Neural cell (in vitro differentiated cells): ENCODE measurements at regions not wholly inside any gene's neighbourhood (a gene's known extent, or its start where the extent isn't known, plus 50 kb on each side); places are given as distances from the start of the nearest gene placed in this dataset.

Experiments used
- H2AFZ ChIP-seq: fragments of 200-600, 300-800 bp; sonication (generic), shearing (Covaris generic); 2 replicates; pipeline ENCODE4 v1.6.0; 2014; ENCODE audit warnings: low read depth, mild to moderate bottlenecking, antibody characterized with exemption, low read length, moderate library complexity
- H3F3A ChIP-seq: fragments of 200-600 bp; shearing (Covaris generic); 2 replicates; pipeline ENCODE4 v1.6.1; 2016; ENCODE audit warnings: mild to moderate bottlenecking, moderate library complexity, mixed read lengths, antibody characterized with exemption, low read length; ENCODE audit not compliant: insufficient read depth, poor library complexity, severe bottlenecking
- H3K27ac ChIP-seq: fragments of 200-600, 300-800 bp; sonication (generic), shearing (Covaris generic); 2 replicates; pipeline ENCODE4 v1.5.1; 2014; ENCODE audit warnings: mild to moderate bottlenecking, low read length, moderate library complexity
- H3K27me3 ChIP-seq: fragments of 300-800, 200-600 bp; sonication (generic), shearing (Covaris generic); 2 replicates; pipeline ENCODE4 v1.6.0; 2014; ENCODE audit warnings: mild to moderate bottlenecking, low read depth, low read length, moderate library complexity; ENCODE audit not compliant: insufficient read depth
- H3K36me3 ChIP-seq: fragments of 300-800, 200-600 bp; sonication (generic), shearing (Covaris generic); 2 replicates; pipeline ENCODE4 v1.5.1; 2014; ENCODE audit warnings: mild to moderate bottlenecking, antibody characterized with exemption, low read length, moderate library complexity; ENCODE audit not compliant: insufficient read depth
- H3K4me2 ChIP-seq: fragments of 300-800, 200-600 bp; sonication (generic), shearing (Covaris generic); 2 replicates; pipeline ENCODE4 v1.6.0; 2014; ENCODE audit warnings: mild to moderate bottlenecking, low read length
- H3K4me3 ChIP-seq: fragments of 300-800, 200-600 bp; sonication (generic), shearing (Covaris generic); 2 replicates; pipeline ENCODE4 v1.5.1; 2014; ENCODE audit warnings: mild to moderate bottlenecking, low read length, moderate library complexity
- H3K79me2 ChIP-seq: fragments of 200-600 bp; shearing (Covaris generic); replicated peaks from 2 replicates; pipeline ENCODE4 v1.6.0; 2014; ENCODE audit warnings: mild to moderate bottlenecking, low read length, moderate library complexity; ENCODE audit not compliant: insufficient read depth
- H3K9ac ChIP-seq: fragments of 300-800, 200-600 bp; sonication (generic), shearing (Covaris generic); 2 replicates; pipeline ENCODE4 v1.6.1; 2016; ENCODE audit warnings: mild to moderate bottlenecking, low read length, mixed read lengths
- H3K9me2 ChIP-seq: fragments of 200-600 bp; shearing (Covaris generic); 2 replicates; pipeline ENCODE4 v1.6.1; 2016; ENCODE audit warnings: mild to moderate bottlenecking, low read length, mixed read lengths; ENCODE audit not compliant: insufficient read depth
- H3K9me3 ChIP-seq: fragments of 200-600, 300-800 bp; sonication (generic), shearing (Covaris generic); 2 replicates; pipeline ENCODE4 v1.6.1; 2016; ENCODE audit warnings: mild to moderate bottlenecking, mixed run types, low read length, moderate library complexity, mixed read lengths
- H4K20me1 ChIP-seq: fragments of 200-600 bp; shearing (Covaris generic); 2 replicates; pipeline ENCODE4 v1.6.1; 2016; ENCODE audit warnings: mild to moderate bottlenecking, mixed run types; ENCODE audit not compliant: insufficient read depth
- EP300 ChIP-seq: fragments of 450-650 bp; conservative IDR thresholded peaks from 2 replicates; pipeline ENCODE4 v1.6.1; 2014; ENCODE audit warnings: antibody characterized with exemption, mild to moderate bottlenecking, moderate library complexity; ENCODE audit not compliant: poor library complexity, severe bottlenecking
- EZH2 ChIP-seq: fragments of 200-600, 300-800 bp; shearing (Covaris generic), sonication (generic); IDR thresholded peaks from 2 replicates; pipeline ENCODE4 v1.6.1; 2014; ENCODE audit warnings: antibody characterized with exemption, low read length, borderline replicate concordance, mild to moderate bottlenecking; ENCODE audit not compliant: insufficient read depth, poor library complexity, severe bottlenecking
- MXI1 ChIP-seq: fragments of 450-650 bp; conservative IDR thresholded peaks from 2 replicates; pipeline ENCODE4 v1.6.1; 2014; ENCODE audit warnings: antibody characterized with exemption, mild to moderate bottlenecking; ENCODE audit not compliant: poor library complexity, severe bottlenecking
- POLR2AphosphoS5 ChIP-seq: IDR thresholded peaks from 2 replicates; pipeline ENCODE4 v1.6.1; 2012
- RAD21 ChIP-seq: fragments of 450-650 bp; conservative IDR thresholded peaks from 2 replicates; pipeline ENCODE4 v1.6.1; 2014; ENCODE audit warnings: antibody characterized with exemption, mild to moderate bottlenecking, moderate library complexity
- SMC3 ChIP-seq: fragments of 450-650 bp; conservative IDR thresholded peaks from 2 replicates; pipeline ENCODE4 v1.6.1; 2014; ENCODE audit warnings: antibody characterized with exemption, mild to moderate bottlenecking, moderate library complexity; ENCODE audit not compliant: poor library complexity
- TAF1 ChIP-seq: IDR thresholded peaks from 2 replicates; pipeline ENCODE4 v1.6.1; 2012; ENCODE audit warnings: low read depth
- TF ChIP-seq, protein P1 (sequence below): IDR thresholded peaks from 2 replicates; pipeline ENCODE4 v1.6.1; 2012; ENCODE audit warnings: borderline replicate concordance
- TF ChIP-seq, protein P2 (sequence below): fragments of 450-650 bp; IDR thresholded peaks from 2 replicates; pipeline ENCODE4 v1.5.1; 2014; ENCODE audit warnings: antibody characterized with exemption, mild to moderate bottlenecking, moderate library complexity; ENCODE audit not compliant: poor library complexity, severe bottlenecking

DNA sequence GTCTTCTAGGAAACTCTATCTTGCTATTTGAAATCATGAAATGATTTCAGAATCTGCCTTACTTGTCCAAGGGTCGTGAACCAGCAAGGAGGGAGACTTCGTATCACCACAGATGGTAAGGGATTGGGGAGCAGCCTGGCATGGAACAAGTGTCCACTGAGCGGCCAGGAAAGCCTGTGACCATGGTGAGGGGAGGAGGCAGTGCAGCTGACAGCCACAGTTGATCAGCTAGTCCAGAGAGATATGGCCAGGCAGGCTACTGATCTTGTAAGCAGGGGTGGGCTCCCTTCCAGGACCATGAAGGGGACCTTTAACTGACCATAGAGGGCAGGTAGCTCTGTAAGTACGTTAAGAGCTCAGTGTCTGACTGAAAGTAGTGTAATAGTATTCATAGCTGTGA is 96.8 kb upstream of the TENT5A start:
- Histone ChIP-seq H3K9me2 (no peaks in the 10 kb centered on the region), H3K9ac (no peak overlapping the region), H3K79me2 (no peaks in the 10 kb centered on the region), H3K27ac (no peak overlapping the region), H3F3A (no peaks in the 10 kb centered on the region), H3K27me3 (no peaks in the 10 kb centered on the region), H2AFZ (no peak overlapping the region), H3K4me3 (no peak overlapping the region), H3K36me3 (no peaks in the 10 kb centered on the region), H3K9me3 (no peaks in the 10 kb centered on the region), H3K4me2 (no peak overlapping the region), H4K20me1 (no peaks in the 10 kb centered on the region)
- TF ChIP-seq RAD21 = no peak
- TF ChIP-seq SMC3 = no peak
- TF ChIP-seq, protein P1, sequence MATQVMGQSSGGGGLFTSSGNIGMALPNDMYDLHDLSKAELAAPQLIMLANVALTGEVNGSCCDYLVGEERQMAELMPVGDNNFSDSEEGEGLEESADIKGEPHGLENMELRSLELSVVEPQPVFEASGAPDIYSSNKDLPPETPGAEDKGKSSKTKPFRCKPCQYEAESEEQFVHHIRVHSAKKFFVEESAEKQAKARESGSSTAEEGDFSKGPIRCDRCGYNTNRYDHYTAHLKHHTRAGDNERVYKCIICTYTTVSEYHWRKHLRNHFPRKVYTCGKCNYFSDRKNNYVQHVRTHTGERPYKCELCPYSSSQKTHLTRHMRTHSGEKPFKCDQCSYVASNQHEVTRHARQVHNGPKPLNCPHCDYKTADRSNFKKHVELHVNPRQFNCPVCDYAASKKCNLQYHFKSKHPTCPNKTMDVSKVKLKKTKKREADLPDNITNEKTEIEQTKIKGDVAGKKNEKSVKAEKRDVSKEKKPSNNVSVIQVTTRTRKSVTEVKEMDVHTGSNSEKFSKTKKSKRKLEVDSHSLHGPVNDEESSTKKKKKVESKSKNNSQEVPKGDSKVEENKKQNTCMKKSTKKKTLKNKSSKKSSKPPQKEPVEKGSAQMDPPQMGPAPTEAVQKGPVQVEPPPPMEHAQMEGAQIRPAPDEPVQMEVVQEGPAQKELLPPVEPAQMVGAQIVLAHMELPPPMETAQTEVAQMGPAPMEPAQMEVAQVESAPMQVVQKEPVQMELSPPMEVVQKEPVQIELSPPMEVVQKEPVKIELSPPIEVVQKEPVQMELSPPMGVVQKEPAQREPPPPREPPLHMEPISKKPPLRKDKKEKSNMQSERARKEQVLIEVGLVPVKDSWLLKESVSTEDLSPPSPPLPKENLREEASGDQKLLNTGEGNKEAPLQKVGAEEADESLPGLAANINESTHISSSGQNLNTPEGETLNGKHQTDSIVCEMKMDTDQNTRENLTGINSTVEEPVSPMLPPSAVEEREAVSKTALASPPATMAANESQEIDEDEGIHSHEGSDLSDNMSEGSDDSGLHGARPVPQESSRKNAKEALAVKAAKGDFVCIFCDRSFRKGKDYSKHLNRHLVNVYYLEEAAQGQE = no peak
- TF ChIP-seq EZH2 = no peak
- no peak for TF ChIP-seq MXI1
- TF ChIP-seq POLR2AphosphoS5 = no peak
- TF ChIP-seq, protein P2, sequence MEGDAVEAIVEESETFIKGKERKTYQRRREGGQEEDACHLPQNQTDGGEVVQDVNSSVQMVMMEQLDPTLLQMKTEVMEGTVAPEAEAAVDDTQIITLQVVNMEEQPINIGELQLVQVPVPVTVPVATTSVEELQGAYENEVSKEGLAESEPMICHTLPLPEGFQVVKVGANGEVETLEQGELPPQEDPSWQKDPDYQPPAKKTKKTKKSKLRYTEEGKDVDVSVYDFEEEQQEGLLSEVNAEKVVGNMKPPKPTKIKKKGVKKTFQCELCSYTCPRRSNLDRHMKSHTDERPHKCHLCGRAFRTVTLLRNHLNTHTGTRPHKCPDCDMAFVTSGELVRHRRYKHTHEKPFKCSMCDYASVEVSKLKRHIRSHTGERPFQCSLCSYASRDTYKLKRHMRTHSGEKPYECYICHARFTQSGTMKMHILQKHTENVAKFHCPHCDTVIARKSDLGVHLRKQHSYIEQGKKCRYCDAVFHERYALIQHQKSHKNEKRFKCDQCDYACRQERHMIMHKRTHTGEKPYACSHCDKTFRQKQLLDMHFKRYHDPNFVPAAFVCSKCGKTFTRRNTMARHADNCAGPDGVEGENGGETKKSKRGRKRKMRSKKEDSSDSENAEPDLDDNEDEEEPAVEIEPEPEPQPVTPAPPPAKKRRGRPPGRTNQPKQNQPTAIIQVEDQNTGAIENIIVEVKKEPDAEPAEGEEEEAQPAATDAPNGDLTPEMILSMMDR = no peak
- no peak for TF ChIP-seq EP300
- no peak for TF ChIP-seq TAF1

DNA sequence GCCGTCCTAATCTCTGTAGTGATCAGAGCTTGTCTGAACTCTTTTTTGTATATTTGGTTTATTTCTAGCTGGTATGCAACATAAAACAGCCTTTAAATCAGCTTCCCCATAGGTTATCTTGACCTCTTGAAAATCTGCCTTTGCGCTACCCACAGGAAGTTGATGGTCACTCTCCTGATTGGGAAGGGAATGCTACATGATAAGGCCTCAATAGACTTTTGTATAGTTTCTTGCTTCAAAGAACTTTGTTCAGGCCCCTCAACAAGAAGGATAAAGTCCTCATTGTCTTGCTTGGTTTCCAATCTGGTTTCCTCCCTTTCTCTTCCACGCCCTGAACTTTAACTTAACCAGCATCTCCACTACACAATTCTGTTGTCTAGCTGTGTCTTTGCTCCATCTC is 95.4 kb upstream of the TENT5A start:
- Histone ChIP-seq H3K9me3 (no peaks in the 10 kb centered on the region), H3K79me2 (no peaks in the 10 kb centered on the region), H3K36me3 (no peaks in the 10 kb centered on the region), H3F3A (no peaks in the 10 kb centered on the region), H3K9ac (no peak overlapping the region), H4K20me1 (no peaks in the 10 kb centered on the region), H3K27ac (no peak overlapping the region), H3K27me3 (no peaks in the 10 kb centered on the region), H3K4me2 (no peak overlapping the region), H3K9me2 (no peaks in the 10 kb centered on the region), H2AFZ (no peak overlapping the region), H3K4me3 (no peak overlapping the region)
- TF ChIP-seq EZH2 = no peak
- TF ChIP-seq SMC3 = no peak
- TF ChIP-seq, protein P1 = no peak
- TF ChIP-seq POLR2AphosphoS5 = no peak
